ENCODE measurements at regions not wholly inside any gene's neighbourhood (a gene's known extent, or its start where the extent isn't known, plus 50 kb on each side); places are given as distances from the start of the nearest gene placed in this dataset.

- ChIA-PET CTCF (no interaction called here), POLR2A (ENCODE audit: unreplicated experiment) (interaction anchor here (0.5 kb wide), 1 partner anchor 100 kb away, joined by 3 read pairs; no protein-coding TSS in a partner anchor)
- Histone ChIP-seq H3K27ac (ENCODE audit: low read length) (peak overlapping the region; percentile 89), H3F3A (ENCODE audit: low read length, unreplicated experiment) (no peaks in the 10 kb centered on the region), H3K79me2 (ENCODE audit: low read length) (no peaks in the 10 kb centered on the region), H3K4me1 (ENCODE audit: insufficient read depth, low read length) (peaks cover 25% of the 10 kb centered on the region), H3K9ac (ENCODE audit: low read length) (peak overlapping the region; percentile 33), H2AFZ (ENCODE audit: low read length) (peak overlapping the region; percentile 61), H3K4me3 (ENCODE audit: low read length) (no peak overlapping the region), H3K9me3 (ENCODE audit: low read length) (no peaks in the 10 kb centered on the region), H4K20me1 (ENCODE audit: low read length) (no peaks in the 10 kb centered on the region), H3K36me3 (ENCODE audit: low read depth, low read length) (no peaks in the 10 kb centered on the region), H3K4me2 (ENCODE audit: low read length) (peak overlapping the region; percentile 48), H3K27me3 (ENCODE audit: low read length) (no peaks in the 10 kb centered on the region), H3K9me2 (replicated peaks; ENCODE audit: low read length) (no peaks in the 10 kb centered on the region)
- TF ChIP-seq CTCF (conservative IDR thresholded peaks at IDR 0.05; ENCODE audit: low read depth, low read length), result no peak
- TF ChIP-seq EZH2 (IDR thresholded peaks at IDR 0.05; ENCODE audit: low read length, unreplicated experiment), result no peak
- TF ChIP-seq EZH2phosphoT487 (IDR thresholded peaks at IDR 0.05; ENCODE audit: borderline replicate concordance, low read length), result no peak
- no TSS peak for BruUV-seq (replicated peaks)
- DNase-seq (peak; percentile 65), ATAC-seq (peak; percentile 85)
- intact Hi-C loops (cut with micrococcal nuclease), result loop anchor here (5.0 kb wide), 1 partner anchor 136 kb away; no protein-coding TSS in a partner anchor
These were observed 583.3 kb upstream of the SORCS1 start for GRCh38 chr10:107747851-107748250.

- no peaks in the 10 kb centered on the region for H3K9me2 ChIP-seq (replicated peaks; ENCODE audit: low read length)
- H3K9me3 ChIP-seq (ENCODE audit: low read length), result no peaks in the 10 kb centered on the region
- peaks cover 10% of the 10 kb centered on the region for H3K4me1 ChIP-seq (ENCODE audit: insufficient read depth, low read length)
- H4K20me1 ChIP-seq (ENCODE audit: low read length), result no peaks in the 10 kb centered on the region
- no TSS peak for BruUV-seq (replicated peaks)
- H3F3A ChIP-seq (ENCODE audit: low read length, unreplicated experiment), result no peaks in the 10 kb centered on the region
- no peak overlapping the region for H3K4me2 ChIP-seq (ENCODE audit: low read length)
- no peaks in the 10 kb centered on the region for H3K36me3 ChIP-seq (ENCODE audit: low read depth, low read length)
- ATAC-seq (no peak), DNase-seq (no peak)
- no peak overlapping the region for H3K27ac ChIP-seq (ENCODE audit: low read length)
- H3K9ac ChIP-seq (ENCODE audit: low read length), result no peak overlapping the region
- H3K4me3 ChIP-seq (ENCODE audit: low read length), result no peak overlapping the region
- H3K27me3 ChIP-seq (ENCODE audit: low read length), result no peaks in the 10 kb centered on the region
- H2AFZ ChIP-seq (ENCODE audit: low read length), result no peak overlapping the region
- intact Hi-C loops (cut with micrococcal nuclease), result no loop called here
- no peaks in the 10 kb centered on the region for H3K79me2 ChIP-seq (ENCODE audit: low read length)
- TF ChIP-seq CTCF (conservative IDR thresholded peaks at IDR 0.05; ENCODE audit: low read depth, low read length), result no peak
- no peak for TF ChIP-seq EZH2phosphoT487 (IDR thresholded peaks at IDR 0.05; ENCODE audit: borderline replicate concordance, low read length)
- no peak for TF ChIP-seq EZH2 (IDR thresholded peaks at IDR 0.05; ENCODE audit: low read length, unreplicated experiment)
- CTCF ChIA-PET, result no interaction called here
- POLR2A ChIA-PET (ENCODE audit: unreplicated experiment), result no interaction called here
These were observed 577.5 kb upstream of the SORCS1 start for GRCh38 chr10:107741971-107742370.

GRCh38 chr10:107740962-107741690, 576.6 kb upstream of the SORCS1 start:
- no peak for TF ChIP-seq EZH2 (IDR thresholded peaks at IDR 0.05; ENCODE audit: low read length, unreplicated experiment)
- TF ChIP-seq EZH2phosphoT487 (IDR thresholded peaks at IDR 0.05; ENCODE audit: borderline replicate concordance, low read length), result no peak
- no peak for TF ChIP-seq CTCF (conservative IDR thresholded peaks at IDR 0.05; ENCODE audit: low read depth, low read length)
- Histone ChIP-seq H3F3A (ENCODE audit: low read length, unreplicated experiment) (no peaks in the 10 kb centered on the region), H3K27ac (ENCODE audit: low read length) (no peak overlapping the region), H3K4me3 (ENCODE audit: low read length) (peak overlapping the region; percentile 27; the same call in 1 of the 2 replicates), H3K4me1 (ENCODE audit: insufficient read depth, low read length) (peaks cover 10% of the 10 kb centered on the region), H3K9me3 (ENCODE audit: low read length) (no peaks in the 10 kb centered on the region), H3K9ac (ENCODE audit: low read length) (peak overlapping the region; percentile 9; the same call in 1 of the 2 replicates), H3K79me2 (ENCODE audit: low read length) (no peaks in the 10 kb centered on the region), H3K27me3 (ENCODE audit: low read length) (no peaks in the 10 kb centered on the region), H3K4me2 (ENCODE audit: low read length) (peak overlapping the region; percentile 69), H4K20me1 (ENCODE audit: low read length) (no peaks in the 10 kb centered on the region), H3K36me3 (ENCODE audit: low read depth, low read length) (no peaks in the 10 kb centered on the region), H3K9me2 (replicated peaks; ENCODE audit: low read length) (no peaks in the 10 kb centered on the region), H2AFZ (ENCODE audit: low read length) (peak overlapping the region; percentile 33; the same call in 1 of the 2 replicates)
- no peak for ATAC-seq
- BruUV-seq (replicated peaks), result no TSS peak
- DNase-seq, result peak; percentile 10
- CTCF ChIA-PET, result no interaction called here
- intact Hi-C loops (cut with micrococcal nuclease), result no loop called here
- POLR2A ChIA-PET (ENCODE audit: unreplicated experiment), result no interaction called here
